ENCODE measurements at regions not wholly inside any gene's neighbourhood (a gene's known extent, or its start where the extent isn't known, plus 50 kb on each side); places are given as distances from the start of the nearest gene placed in this dataset.
"Not testable (repeated sequence)": the region's sequence is repeated elsewhere in the genome, so short reads cannot be mapped to it uniquely, and the experiment has no call there.

DNA sequence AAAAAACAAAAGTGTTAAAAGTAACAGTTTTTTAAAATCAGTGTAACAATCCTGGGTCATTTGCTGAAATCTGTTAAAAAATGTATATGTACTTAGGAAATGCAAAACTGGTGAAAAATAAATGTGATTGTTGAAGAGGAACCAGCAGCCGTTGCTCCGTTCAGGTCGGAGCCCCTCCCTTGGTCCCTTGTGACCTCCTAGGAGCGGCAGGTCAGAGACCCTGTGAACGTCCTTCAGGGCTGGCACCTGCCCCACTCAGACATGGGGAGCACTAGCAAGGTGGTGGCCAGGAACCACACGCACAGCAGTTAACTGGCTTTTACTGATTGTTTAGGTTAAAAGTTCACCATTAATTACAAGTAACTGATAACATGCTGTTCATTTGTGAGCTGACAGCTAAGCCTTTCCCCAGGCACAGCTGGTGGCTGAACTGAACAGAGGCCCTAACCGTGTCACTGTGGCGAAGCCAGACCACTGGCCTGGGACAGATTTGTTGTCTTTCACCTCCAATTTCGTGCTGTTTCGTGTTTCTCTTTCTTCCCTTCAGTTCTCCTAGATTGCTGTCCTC, 159.2 kb upstream of the ALKAL2 start:
- no peak for DNase-seq

DNA sequence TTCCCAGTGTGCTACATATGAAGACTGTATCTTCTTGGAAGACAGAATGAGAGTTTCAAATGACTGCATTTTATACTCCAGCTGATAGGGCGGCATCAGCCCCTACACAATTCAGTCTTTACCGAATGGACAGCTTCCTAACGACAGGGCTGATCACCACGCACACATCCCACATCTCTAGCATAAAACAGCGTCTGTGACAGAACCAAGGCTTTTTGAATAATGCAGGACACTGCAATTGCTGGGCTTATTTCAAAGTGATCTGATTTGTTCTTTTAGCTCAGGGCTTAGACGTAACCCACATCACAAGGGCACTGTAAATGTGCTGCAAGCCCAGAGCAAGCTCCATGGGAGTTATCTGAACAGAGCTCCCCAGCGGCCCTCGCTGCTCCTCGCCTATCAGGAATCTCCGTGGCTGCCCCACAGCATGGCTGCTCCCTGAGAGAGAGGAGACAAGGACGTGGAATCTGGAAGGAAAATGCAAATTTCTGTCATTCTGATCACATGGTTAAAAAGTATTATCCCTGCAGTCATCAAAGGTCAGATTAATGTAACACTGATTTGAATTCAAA, 158.5 kb upstream of the ALKAL2 start:
- no peak for DNase-seq

DNA sequence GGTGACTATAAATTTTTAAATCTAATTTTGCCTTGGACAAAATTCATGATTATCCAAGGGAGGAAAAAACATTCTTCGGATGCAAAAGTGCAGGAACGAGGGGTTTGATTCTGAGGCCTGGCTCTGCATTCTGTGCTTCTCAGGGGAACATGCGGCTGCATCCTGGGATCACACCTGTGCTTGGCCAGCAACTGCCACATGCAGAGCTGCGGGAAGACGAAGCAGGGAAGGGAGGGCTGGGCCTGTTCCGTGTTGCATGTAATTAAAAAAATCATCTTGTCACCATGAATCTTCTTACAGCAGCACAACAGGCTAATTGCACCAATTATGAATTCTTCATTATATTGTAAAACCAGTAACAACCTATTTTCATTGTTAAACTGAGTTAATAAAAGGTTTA, 158.0 kb upstream of the ALKAL2 start:
- no peak for DNase-seq

DNA sequence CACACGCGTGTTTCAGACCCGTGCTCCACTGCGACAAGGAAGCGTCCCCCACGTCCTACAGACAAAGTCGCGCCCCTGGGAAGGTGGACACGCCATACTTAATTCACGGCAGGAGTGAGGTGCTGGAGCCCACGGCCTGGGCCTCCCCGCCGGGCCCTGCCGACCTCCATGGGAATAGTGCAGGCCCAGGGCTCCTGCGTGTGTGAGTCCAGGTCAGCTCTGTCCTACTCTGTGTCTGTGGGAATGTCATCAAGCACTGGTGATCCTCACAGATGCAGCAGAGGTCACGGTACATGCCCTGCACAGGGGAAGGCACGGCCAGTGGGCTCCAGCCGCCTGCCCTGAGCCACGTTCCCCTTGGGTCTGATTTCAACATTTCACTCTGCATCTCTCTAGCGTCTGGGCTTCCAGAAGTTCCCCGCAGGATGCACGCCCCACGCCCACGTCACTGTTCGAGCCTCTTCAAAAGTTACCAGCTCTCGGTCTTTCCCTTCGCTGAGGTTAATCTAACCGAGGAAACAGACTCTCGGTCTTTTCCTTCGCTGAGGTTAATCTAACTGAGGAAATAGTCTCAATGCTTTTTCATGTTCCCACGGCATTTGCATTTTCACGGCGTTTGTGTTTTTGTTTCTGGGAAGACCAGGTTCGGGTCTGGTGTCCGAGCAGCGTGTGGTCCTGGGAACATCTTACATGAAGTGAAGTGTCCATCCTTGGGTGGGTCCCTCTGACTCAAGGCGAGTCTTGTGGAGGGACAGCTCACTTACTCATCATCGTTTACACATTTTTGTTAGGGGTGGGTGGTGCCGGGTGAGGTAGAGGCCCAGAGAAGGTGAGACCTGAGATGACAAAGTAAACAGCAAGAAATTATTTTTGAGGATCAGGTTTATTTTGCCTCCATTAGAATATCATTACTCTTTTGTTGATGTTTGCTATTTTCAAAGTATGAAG, 157.3 kb upstream of the ALKAL2 start:
- DNase-seq = no peak

DNA sequence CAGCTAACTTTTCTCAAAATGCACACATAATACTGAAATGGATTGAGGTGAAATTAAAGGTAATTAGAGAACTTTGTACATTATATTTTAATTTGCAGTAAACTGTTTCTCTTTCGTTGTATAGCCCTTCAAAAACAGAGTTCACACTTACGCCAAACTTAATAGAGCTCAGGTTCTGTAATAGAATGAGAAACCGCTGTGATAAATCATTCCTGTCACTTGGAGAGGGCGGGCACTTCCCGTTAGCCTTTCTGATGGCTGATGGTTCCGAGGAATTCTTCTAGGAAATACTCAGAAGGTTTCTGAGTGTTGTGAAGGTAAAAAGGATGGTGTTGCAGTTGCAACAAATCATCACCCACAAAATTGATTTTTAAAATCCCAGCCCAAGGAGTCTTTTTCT, 155.8 kb upstream of the ALKAL2 start:
- no peak for DNase-seq

DNA sequence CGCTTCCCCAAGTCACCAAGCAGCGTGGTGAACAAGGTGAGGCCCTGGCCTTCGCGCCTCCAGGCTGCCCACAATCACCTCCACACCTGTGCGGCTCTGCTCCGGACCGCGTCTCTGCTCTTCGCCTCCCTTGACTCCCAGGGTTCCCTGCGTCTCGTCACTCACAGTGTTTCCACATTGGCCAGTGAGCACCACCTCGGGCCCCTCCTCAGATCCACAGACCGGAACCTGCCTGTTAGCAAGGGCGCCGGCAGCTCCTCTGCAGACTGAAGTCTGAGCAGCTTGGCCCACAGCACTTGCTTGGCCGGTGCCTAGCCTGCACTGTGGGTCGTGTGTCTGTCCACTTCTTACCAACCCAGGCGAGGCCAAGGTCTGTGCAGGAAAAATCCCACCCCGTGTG, 155.3 kb upstream of the ALKAL2 start:
- DNase-seq = no peak

DNA sequence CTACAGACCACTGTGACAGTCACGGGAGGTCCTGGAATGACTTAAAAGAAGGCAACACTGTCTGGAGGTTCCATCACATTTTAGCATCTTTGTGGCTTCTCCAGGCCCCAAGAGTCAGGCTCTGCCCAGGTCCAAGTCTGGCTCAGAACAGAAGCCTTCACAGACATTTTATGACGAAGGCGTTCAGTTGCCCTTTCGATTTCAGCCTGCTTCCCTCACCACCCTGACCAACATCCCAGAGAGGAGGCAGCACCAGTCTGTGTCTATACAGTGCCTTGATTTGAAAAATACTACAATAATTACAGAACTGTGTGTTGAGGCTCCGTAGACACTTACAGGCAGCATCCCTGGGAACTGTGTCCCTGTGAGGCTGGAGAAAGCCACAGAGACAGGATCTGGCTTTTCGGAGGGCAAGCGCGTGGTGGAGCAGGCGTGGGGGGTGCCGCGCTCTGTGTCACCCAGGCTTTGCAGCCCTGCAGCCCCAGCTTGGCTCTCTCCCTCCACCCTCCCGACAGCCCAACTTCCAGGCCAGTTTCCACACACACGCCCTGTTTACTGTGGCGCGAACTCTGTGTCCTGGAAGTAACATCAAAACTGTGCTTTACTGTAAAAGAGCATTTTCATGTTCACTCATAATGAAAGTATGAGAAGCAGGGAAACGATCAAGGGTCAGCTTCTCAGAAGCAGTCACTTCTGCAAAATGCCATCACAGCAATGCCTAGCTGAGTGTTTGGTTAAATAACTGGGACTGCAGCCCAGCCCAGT, 153.5 kb upstream of the ALKAL2 start:
- no peak for DNase-seq

DNA sequence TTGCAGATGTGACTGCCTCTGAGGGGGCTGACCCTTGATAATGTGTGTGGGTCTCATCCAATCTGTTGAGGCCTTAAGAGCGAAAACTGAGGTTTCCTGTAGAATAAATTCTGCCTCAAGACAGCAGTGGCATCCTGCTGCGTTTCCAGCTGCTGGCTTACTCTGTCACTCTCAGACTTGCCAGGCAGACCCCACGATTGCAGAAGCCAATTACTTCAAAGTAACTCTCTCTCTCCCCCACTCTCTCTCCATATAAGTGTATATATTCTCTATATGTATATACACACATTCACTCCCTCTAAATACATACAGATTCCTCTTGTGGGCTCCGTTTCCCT, 152.5 kb upstream of the ALKAL2 start:
- DNase-seq = no peak

DNA sequence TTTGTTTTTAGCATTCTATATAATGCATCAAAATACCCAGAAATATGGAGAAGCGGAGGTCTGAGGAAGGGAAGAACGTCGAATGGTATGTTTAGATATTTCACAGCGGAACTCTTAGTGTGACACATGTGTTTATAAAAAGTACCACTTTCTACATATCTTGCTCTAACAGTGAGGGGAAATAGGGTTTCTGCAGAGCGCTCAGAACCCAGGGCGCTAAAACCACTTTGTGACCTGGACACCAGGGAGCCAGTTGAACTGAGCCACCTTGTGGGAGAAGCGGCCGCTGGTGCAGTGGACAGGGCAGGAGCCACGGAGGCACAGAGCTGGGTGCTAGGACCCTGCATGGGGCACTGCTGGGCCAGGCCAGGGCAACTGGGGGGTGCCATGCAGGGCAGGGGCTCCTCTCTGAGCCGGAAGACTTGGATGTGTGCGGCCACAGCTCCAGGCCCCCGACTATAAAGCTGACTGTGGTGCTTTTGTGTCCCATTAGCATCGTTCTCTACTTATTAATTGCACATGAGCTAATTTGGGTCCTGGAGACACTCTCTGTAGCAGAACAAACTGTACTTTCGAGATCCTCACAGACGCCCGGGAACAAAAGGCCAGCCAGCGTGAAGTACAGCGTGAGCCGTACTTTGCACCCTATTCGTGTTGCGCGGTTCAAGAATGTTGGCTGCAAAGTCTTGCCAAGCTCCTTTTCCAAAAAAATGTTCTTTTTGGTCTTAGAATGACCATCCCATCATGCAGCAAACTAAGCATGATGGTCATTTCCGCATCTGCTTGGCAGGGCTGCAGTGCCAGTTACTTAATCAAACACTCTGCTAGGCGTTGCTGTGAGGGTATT, 151.9 kb upstream of the ALKAL2 start:
- DNase-seq = no peak

DNA sequence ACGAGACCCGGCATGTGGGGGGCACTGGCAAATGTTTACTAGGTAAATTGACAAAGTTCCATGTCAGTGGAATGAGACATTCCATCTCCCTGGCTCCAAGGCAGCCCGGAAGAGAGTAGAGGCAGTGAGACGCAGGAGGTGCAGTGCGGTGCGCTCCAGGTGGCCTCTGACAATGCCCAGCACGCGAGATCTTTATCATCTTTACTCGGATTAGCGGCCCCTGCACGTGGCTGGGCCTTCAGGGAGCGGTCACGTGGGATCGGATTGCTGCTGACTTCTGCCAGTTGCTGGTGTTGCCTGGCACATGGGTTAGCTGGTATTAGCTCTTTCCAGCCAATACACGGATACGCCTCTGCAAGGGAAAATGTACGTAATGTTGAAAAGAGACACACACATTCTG, 151.2 kb upstream of the ALKAL2 start:
- peak; percentile 43 for DNase-seq

DNA sequence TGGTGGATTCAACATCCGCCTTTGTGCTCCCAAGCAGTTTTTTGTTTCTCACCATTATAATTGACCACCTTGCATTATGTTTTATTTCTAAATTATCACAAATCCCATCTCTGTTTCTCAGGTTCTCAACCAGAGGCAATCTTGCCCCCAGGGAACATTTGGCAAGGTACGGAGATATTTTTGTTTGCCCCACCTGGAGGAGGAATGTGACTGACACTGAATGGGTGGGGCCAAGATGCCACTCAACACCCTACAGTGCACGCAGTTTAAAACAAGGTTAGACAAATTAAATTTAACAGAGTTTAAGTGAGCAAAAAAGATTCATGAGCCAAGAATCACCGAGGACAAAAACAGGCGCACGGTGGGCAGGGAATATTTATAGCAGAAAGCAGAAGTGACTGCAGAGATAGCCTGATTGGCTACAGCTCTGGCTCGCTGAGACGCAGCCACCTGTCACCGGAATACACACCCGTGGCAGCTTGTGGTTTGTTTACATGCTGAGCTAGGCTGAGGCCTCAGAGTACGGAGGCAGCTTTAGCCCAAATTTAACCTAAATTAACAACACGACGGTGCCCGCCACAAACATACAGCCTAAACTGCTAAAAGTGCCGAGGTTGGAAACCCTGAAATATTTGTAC, 150.0 kb upstream of the ALKAL2 start:
- peak; percentile 64 for DNase-seq

DNA sequence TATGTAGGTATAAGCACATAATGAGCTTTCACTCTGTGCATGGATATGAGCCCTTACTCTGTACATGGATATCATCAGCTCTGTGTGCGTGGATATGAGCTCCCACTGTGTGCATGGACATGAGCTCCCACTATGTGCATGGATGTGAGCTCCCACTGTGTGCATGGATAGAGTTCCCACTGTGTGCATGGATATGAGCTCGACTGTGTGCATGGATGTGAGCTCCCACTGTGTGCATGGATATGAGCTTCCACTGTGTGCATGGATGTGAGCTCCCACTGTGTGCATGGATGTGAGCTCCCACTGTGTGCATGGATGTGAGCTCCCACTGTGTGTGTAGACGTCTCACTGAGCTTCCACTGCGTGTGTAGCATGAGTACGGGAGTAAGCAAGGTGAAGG, 149.3 kb upstream of the ALKAL2 start:
- no peak for DNase-seq

DNA sequence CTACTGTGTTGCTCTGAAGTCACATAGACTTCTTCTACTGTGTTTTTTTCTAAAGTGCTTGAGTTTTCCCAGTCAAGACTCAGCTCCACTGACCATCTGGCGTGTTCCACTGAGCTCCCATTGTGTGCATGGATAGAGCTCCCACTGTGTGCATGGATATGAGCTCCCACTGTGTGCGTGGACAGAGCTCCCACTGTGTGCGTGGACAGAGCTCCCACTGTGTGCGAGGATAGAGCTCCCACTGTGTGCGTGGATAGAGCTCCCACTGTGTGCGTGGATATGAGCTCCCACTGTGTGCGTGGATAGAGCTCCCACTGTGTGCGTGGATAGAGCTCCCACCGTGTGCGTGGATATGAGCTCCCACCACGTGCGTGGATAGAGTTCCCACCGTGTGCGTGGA, 148.3 kb upstream of the ALKAL2 start:
- DNase-seq = no peak

DNA sequence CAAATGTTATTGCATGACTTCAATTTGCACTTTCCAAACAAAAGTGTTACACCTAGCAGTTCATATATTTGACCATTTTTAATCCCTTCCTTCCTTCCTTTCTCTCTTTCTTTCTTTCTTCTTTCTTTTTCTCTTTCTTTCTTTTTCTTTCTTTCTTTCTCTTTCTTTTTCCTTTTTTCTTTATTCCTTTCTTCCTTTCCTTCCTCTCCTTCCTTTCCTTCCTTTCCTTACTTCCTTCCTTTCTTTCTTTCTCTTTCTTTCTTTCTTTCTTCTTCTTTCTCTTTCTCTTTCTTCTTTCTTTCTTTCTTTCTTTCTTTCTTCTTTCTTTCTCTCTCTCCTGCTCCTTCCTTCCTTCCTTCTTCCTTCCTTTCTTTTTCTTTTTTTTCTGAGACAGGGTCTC, 146.7 kb upstream of the ALKAL2 start:
- DNase-seq = no peak

DNA sequence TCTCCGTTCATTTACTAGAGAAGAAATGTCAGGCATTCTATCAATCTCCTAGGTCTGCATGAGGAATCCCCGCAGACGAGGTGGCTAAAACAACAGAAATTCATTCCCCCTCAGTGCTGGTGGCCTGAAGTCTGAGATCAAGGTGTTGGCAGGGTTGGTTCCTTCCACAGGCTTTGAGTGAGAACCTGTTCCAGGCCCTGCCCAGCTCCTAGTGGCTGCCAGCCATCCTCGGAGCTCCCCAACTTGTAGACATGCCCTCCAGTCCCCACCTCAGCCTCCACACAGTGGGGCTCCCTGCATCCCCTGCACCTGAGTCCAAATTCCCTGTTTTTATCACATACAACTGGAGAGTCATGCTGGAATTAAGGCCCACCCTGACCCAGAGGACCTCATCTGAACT, 145.3 kb upstream of the ALKAL2 start:
- DNase-seq = no peak

DNA sequence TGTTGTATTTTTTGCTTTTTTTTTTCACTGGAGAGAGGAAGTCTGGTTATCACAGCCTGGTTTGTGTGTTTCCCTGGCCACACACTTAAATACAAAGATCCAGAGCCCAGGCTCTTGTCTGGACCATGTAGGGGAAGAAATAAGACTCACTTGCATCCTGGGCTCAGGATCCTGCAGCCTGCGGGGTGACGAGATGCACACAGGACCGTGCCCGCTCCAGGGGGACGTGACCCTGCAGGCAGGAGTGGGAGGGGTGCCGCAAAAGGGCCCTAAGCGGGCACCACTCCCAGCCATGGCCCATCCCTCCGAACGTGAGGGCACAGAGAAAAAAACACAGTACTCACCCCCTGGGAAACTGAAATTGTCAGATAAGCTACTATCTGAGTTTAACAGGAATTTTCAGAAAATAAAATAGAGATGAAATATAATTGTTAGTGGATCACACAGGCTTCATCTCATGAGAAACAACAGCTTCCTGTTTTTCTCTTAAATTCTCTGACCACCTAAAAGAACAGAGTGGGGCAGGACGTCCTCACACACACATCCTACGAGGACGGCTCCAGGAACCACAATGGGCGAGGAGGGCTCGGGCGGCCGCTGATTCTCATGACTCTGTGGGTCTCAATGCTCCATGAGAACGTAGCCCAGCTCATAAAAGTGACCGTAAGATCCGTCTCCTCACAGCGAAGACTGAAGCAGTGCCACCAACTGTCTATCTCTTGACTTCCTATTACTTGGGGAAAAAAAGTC, 142.6 kb upstream of the ALKAL2 start:
- DNase-seq = no peak

DNA sequence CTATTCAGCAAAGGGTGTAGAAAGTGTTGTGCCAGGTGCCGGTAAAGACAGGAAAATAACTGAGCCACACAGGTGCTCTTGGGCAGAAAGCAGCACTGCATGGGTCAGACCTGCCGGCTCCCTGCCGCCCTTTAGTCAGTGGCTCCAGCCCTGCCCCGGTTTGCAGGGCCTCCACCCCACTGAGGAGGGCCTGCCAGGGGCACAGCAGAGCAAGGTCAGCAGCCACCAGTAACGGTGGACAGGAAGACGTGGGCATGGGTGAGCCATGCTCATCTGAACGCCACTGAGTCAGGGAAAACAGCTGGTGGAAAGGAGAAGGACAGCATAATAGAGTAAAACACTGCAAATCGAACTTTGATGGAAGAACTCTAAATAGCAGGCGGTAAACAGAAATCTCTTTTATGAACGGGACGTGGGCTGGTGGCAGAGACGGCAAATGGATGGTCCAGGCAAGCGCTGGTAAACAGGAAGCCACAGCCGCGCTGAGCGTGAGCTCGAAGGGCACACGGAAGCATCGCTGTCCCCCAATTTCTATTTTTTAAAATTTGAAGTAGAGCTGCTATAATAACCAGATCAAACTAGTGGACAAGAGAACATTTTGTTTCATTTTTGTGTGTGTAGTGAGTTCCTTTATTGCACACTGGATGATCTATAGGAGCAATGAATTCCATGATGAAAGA, 141.8 kb upstream of the ALKAL2 start:
- no peak for DNase-seq

DNA sequence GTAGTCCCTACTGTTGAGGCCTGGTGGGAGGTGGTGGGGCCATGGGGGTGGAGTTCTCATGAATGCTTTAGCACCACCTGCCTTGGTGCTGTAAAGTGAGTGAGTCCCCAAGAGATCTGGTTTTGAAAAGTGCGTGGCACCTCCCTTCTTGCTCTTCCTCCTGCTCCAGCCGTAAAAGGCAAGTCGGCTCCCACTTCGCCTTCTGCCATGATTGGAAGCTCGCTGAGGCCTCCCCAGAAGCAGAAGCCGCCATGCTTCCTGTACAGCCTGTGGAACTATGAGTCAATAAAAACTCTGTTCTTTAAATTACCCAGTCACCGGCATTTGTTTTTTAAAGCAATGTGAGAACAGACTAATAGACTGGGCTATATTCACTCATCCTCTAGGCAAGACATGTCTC, 141.3 kb upstream of the ALKAL2 start:
- DNase-seq = no peak

DNA sequence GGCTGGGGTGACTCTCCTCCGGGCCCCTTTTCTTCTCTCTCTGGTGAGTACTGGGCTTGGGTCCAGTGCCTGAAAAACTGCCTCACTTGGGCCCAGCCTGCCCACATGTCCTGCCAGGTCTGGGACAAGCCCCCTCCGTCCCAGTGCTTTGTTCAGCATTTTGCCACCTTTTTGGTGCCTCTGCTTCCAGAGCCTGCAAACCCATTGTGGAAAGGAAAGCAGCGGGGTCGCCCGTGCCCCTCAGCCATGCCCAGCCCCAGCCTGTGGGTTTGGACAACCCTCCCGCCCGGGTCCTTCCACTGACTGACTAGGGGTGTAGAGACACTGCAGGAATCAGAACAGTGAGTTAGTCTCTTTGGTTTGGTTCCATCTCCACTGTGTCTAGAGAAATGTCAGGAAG, 140.7 kb upstream of the ALKAL2 start:
- no peak for DNase-seq

DNA sequence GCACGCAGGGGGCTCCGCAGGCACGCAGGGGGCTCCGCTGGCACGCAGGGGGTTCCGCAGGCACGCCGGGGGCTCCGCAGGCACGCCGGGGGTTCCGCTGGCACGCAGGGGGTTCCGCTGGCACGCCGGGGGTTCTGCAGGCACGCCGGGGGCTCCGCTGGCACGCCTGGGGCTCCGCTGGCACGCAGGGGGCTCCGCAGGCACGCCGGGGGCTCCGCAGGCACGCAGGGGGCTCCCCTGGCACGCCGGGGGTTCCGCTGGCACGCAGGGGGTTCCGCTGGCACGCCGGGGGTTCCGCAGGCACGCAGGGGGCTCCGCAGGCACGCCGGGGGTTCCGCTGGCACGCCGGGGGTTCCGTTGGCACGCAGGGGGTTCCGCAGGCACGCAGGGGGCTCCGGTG, 138.8 kb upstream of the ALKAL2 start:
- not testable (repeated sequence) for DNase-seq

DNA sequence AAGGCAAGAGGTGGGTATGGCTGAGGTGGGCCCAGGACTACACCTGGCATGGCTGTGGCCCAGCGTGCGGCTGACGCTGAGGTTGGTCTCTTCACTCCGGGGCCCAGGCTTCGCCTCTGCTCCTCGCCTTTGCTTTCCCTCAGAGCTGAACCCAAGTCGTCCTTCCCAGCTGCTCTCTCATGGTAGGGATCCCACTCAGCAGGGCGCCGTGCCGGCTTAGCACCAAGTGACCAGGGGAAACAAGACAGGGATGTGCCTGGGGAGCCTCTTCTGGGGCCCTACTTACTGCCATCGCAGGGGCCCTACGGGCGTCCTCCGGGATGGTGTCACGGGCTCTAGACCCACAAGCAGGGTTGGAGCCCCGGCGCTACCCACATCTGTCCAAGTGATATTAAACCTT, 138.1 kb upstream of the ALKAL2 start:
- no peak for DNase-seq
